ENCODE measurements at regions not wholly inside any gene's neighbourhood (a gene's known extent, or its start where the extent isn't known, plus 50 kb on each side); places are given as distances from the start of the nearest gene placed in this dataset.
"Not testable (repeated sequence)": the region's sequence is repeated elsewhere in the genome, so short reads cannot be mapped to it uniquely, and the experiment has no call there.

- no peak overlapping the region for H3K27ac ChIP-seq
These were observed 300.6 kb downstream of the ZNF326 start for GRCh38 chr1:90295534-90295933.

GRCh38 chr1:90291431-90292216 lies 296.7 kb downstream of the ZNF326 start:
- no peak overlapping the region for H3K4me2 ChIP-seq
- no peak overlapping the region for H3K4me3 ChIP-seq
- no peak overlapping the region for H3K9ac ChIP-seq
- H3K9me3 ChIP-seq: no peaks in the 10 kb centered on the region
- H4K20me1 ChIP-seq: no peaks in the 10 kb centered on the region
- peaks cover 15% of the 10 kb centered on the region for H3K4me1 ChIP-seq
- H3K27me3 ChIP-seq: no peaks in the 10 kb centered on the region
- TF ChIP-seq Cebpa-rat (IDR thresholded peaks at IDR 0.05): no peak
- no peak overlapping the region for H3K27ac ChIP-seq
- no peaks in the 10 kb centered on the region for H3K36me3 ChIP-seq

More at GRCh38 chr1:90295534-90295933, 300.6 kb downstream of the ZNF326 start:
- H3K36me3 ChIP-seq: no peaks in the 10 kb centered on the region
- H3K4me3 ChIP-seq: no peak overlapping the region
- H3K27me3 ChIP-seq: no peaks in the 10 kb centered on the region
- no peaks in the 10 kb centered on the region for H3K9me3 ChIP-seq
- TF ChIP-seq Cebpa-rat (IDR thresholded peaks at IDR 0.05): no peak
- no peaks in the 10 kb centered on the region for H4K20me1 ChIP-seq
- peaks cover 15% of the 10 kb centered on the region for H3K4me1 ChIP-seq
- H3K4me2 ChIP-seq: peak overlapping the region; percentile 39
- no peak overlapping the region for H3K9ac ChIP-seq

GRCh38 chr1:90282811-90283210 lies 287.9 kb downstream of the ZNF326 start:
- Histone ChIP-seq H4K20me1 (no peaks in the 10 kb centered on the region), H3K27ac (no peak overlapping the region), H3K4me2 (no peak overlapping the region), H3K9me3 (no peaks in the 10 kb centered on the region), H3K9ac (no peak overlapping the region), H3K27me3 (0 out of 2 replicates have a peak, but pooled peaks cover 2% of the 10 kb centered on the region), H3K4me3 (no peak overlapping the region), H3K36me3 (no peaks in the 10 kb centered on the region), H3K4me1 (no peaks in the 10 kb centered on the region)
- TF ChIP-seq Cebpa-rat (IDR thresholded peaks at IDR 0.05): no peak

GRCh38 chr1:90281886-90282285 lies 287.0 kb downstream of the ZNF326 start:
- not testable (repeated sequence) for H3K4me2 ChIP-seq, H3K4me1 ChIP-seq, H3K27me3 ChIP-seq, H3K9ac ChIP-seq, H3K27ac ChIP-seq, H4K20me1 ChIP-seq, H3K36me3 ChIP-seq, H3K9me3 ChIP-seq, H3K4me3 ChIP-seq

GRCh38 chr1:90277270-90277669 lies 282.4 kb downstream of the ZNF326 start:
- H3K9ac ChIP-seq: no peak overlapping the region
- no peak overlapping the region for H3K4me3 ChIP-seq
- no peak overlapping the region for H3K4me2 ChIP-seq
- no peak for TF ChIP-seq Cebpa-rat (IDR thresholded peaks at IDR 0.05)
- H3K9me3 ChIP-seq: no peaks in the 10 kb centered on the region
- no peak overlapping the region for H3K27ac ChIP-seq
- H3K27me3 ChIP-seq: no peaks in the 10 kb centered on the region
- no peaks in the 10 kb centered on the region for H4K20me1 ChIP-seq
- no peaks in the 10 kb centered on the region for H3K4me1 ChIP-seq
- no peaks in the 10 kb centered on the region for H3K36me3 ChIP-seq

- no peak for TF ChIP-seq Cebpa-rat (IDR thresholded peaks at IDR 0.05)
- Histone ChIP-seq H3K9ac (no peak overlapping the region), H4K20me1 (no peaks in the 10 kb centered on the region), H3K4me1 (no peaks in the 10 kb centered on the region), H3K36me3 (no peaks in the 10 kb centered on the region), H3K4me2 (no peak overlapping the region), H3K9me3 (no peaks in the 10 kb centered on the region), H3K4me3 (no peak overlapping the region), H3K27ac (no peak overlapping the region), H3K27me3 (no peaks in the 10 kb centered on the region)
These were observed 279.5 kb downstream of the ZNF326 start for GRCh38 chr1:90274376-90274775.

GRCh38 chr1:90273241-90273774 lies 278.4 kb downstream of the ZNF326 start:
- TF ChIP-seq Cebpa-rat (IDR thresholded peaks at IDR 0.05): no peak

GRCh38 chr1:90262791-90263190 lies 267.9 kb downstream of the ZNF326 start:
- Histone ChIP-seq H3K36me3 (no peaks in the 10 kb centered on the region), H3K4me3 (no peak overlapping the region), H3K27ac (no peak overlapping the region), H4K20me1 (no peaks in the 10 kb centered on the region), H3K4me1 (no peaks in the 10 kb centered on the region), H3K27me3 (no peaks in the 10 kb centered on the region), H3K9ac (no peak overlapping the region), H3K4me2 (no peak overlapping the region), H3K9me3 (no peaks in the 10 kb centered on the region)
- TF ChIP-seq Cebpa-rat (IDR thresholded peaks at IDR 0.05): no peak

More at GRCh38 chr1:90273241-90273774, 278.4 kb downstream of the ZNF326 start:
- Histone ChIP-seq H4K20me1 (no peaks in the 10 kb centered on the region), H3K4me3 (no peak overlapping the region), H3K27ac (no peak overlapping the region), H3K4me1 (no peaks in the 10 kb centered on the region), H3K27me3 (no peaks in the 10 kb centered on the region), H3K4me2 (no peak overlapping the region), H3K9me3 (no peaks in the 10 kb centered on the region), H3K36me3 (no peaks in the 10 kb centered on the region), H3K9ac (no peak overlapping the region)

- no peak overlapping the region for H3K27ac ChIP-seq
- H3K4me2 ChIP-seq: no peak overlapping the region
- H3K27me3 ChIP-seq: no peaks in the 10 kb centered on the region
- no peaks in the 10 kb centered on the region for H3K9me3 ChIP-seq
- no peak overlapping the region for H3K4me3 ChIP-seq
- no peaks in the 10 kb centered on the region for H3K4me1 ChIP-seq
- H3K9ac ChIP-seq: no peak overlapping the region
- H4K20me1 ChIP-seq: no peaks in the 10 kb centered on the region
- no peak for TF ChIP-seq Cebpa-rat (IDR thresholded peaks at IDR 0.05)
- no peaks in the 10 kb centered on the region for H3K36me3 ChIP-seq
These were observed 267.4 kb downstream of the ZNF326 start for GRCh38 chr1:90262286-90262685.

- no peaks in the 10 kb centered on the region for H3K9me3 ChIP-seq
- no peak overlapping the region for H3K4me2 ChIP-seq
- H4K20me1 ChIP-seq: no peaks in the 10 kb centered on the region
- H3K4me1 ChIP-seq: no peaks in the 10 kb centered on the region
- no peaks in the 10 kb centered on the region for H3K36me3 ChIP-seq
- no peak for TF ChIP-seq Cebpa-rat (IDR thresholded peaks at IDR 0.05)
- H3K9ac ChIP-seq: no peak overlapping the region
- no peaks in the 10 kb centered on the region for H3K27me3 ChIP-seq
- H3K27ac ChIP-seq: no peak overlapping the region
- no peak overlapping the region for H3K4me3 ChIP-seq
These were observed 251.2 kb downstream of the ZNF326 start for GRCh38 chr1:90246069-90246468.
